GM18519 (cell line): ENCODE measurements at regions not wholly inside any gene's neighbourhood (a gene's known extent, or its start where the extent isn't known, plus 50 kb on each side); places are given as distances from the start of the nearest gene placed in this dataset.
"Not testable (repeated sequence)": the region's sequence is repeated elsewhere in the genome, so short reads cannot be mapped to it uniquely, and the experiment has no call there.

Experiments used
- ATAC-seq: cut with Tn5 transposase; IDR thresholded peaks from one replicate; pipeline ENCODE4 v1.9.1; 2021; ENCODE audit warnings: mild to moderate bottlenecking, moderate library complexity; ENCODE audit not compliant: unreplicated experiment, low FRiP score

DNA sequence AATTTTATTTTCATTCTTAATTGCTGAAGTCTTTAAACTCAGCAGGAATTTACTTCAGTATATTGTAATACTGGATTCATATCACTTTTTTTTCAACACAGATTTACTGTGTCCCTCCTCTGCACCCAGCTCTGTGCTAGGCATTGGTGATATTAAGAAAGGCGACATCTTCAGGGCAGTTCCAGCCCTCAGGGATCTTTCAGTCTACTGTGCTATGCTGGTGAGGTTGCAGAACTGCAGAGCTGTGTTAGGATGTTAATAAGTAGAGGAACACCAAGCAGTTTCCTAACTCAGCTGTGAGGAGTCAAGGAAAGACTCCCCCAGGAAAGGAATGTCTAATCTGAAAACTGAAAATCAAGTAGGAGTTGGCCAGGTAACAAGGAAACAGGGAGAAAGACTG lies 158.2 kb upstream of the NPY start:
- no peak for ATAC-seq

DNA sequence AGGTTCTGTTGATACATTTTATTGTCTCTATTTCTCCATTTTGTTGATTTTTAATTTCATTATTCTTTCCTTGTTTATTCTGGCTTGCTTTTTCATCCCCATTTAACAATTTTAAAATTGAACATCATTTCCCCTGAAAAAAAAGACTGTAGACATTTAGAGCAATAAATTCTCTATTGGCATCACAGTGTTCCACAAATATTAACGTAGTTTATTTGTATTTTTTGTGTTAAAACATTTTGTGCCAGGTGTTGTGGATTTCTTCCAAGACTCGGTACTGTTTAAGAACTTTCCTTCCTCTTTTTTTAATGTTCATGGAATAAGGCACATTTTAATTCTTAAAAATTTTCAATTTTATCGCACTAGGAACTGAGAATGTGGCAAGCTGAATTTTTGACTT lies 156.1 kb upstream of the NPY start:
- ATAC-seq: no peak

DNA sequence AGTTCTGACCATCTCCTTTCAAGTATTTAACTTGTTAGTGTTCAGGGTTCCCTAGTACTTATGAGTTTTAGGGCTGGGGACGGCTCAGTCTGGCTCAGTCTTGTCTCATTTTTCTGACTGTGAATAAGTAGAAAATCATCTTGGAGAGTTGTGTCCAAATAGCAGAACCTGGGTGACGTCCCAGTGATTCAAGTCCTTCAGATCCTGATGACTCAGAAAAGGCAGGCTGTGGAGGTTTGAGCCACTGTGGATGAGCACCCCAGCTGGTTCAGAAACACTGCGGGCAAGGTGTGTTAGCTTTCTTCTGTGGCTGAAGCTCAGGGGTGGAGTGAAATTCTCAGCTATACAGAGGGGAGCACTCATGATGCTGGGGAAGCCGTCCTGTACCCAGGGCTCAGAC lies 154.4 kb upstream of the NPY start:
- no peak for ATAC-seq

DNA sequence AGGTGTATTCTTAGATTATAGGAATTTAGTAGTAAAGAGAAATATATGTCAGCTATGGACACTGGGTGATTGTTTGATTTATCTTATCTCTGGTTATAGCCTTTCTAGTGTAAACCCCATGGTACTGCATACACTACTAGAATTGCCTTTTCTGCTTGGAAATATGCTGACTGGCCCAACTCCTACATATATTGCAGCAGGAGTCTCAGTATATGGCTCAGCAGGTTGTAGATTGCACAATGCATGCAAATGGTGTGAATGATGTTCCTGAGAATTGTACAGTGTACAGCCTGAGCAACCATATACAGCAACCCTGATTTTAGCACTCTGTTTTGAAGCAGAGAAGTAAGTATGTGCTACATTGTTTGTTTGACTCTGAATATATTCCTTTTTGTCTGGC lies 153.4 kb upstream of the NPY start:
- no peak for ATAC-seq

DNA sequence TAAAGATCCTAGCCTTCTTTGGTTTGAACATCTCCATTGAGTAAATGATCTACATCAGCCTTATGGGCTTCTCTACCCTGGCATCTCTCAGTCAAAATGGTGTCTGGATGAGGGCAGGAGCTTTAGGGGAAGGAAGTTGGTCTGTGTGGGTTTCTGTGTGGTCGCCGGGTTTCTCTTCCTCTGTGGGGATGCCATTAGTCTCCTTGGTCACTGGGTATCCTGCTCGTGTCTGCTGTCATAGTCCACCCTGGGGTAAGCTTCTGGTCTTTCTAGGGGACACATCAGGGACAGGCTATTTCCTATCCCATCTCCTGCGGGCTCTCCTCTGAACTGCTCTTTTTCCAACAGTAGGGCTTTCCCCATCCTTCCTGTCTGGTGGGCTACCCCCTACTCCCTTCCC lies 150.3 kb upstream of the NPY start:
- ATAC-seq: no peak

DNA sequence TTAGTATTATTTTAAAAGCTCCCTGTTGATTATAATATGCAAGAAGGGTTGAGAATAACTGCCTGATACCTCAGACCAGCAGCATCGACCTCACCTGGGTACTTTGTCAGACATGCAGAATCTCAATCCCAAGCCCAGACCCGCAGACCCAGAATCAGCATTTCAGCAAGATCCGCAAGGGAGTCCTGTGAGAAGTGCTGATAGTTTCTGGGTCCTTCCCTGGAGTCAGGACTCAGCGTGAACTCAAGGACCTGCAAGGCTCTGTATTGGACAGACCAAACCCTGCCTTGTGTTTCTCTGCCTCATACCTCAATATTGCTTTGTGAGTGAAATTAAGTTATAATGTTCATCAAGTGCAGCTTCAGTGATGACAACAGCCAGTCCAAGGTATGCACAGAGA lies 149.5 kb upstream of the NPY start:
- no peak for ATAC-seq

DNA sequence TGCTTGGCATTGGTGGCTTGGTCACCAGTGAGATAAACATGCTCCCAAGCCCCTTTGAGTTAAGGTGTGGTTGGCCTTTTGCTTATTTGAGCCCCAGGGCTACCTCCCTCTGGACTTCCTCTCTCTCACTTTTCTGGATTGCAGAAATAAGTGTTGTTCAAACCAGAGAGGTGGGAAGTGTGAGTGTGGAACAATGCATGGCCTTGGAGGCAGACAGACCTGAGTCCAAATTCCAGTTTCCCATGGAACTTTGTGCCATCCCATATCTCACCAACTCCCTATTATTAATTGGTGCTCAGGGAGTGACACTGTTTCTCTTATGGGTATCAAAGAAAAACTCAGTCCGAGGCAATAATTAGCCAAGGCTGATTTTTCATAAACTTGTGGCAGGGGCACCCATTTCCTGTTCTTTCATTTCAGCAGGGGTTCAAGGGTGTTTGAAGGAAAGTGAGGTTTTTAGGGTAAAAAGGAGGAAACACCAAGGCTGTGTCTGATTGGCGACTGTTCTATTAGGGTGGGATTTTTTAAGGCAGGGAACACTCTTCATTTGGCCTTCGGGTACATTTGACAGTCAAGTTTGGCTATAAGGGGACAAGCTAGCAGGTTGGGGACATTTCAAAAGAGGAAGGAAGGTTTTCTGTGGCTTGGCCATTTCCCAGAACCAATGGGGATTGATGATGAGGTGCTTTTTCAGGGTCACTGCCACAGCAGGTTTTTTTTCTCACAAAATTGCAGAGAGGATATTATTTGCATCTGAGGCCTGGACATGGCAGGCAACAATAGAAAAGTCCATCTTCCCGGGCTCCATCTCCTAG lies 148.8 kb upstream of the NPY start:
- peak; percentile 57 for ATAC-seq

DNA sequence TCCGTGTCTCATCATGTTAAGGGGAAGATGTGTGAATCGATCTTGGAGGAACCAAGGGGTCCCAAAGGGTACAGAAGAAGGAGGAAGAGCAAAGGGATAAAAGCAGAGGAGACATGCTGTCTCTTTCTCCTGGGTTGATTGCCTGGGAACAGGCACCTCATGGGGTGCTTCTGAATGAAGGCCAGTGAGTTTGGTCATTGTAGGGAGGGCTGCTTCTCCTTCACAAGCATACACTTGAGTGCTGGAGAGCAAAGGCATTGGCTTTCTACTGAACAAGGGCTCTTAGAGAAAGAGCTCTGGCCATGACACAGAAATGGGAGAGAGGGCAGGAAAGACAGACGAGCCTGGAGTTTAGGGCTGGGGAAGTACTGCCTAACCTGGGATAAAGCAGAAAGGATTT lies 146.7 kb upstream of the NPY start:
- no peak for ATAC-seq

DNA sequence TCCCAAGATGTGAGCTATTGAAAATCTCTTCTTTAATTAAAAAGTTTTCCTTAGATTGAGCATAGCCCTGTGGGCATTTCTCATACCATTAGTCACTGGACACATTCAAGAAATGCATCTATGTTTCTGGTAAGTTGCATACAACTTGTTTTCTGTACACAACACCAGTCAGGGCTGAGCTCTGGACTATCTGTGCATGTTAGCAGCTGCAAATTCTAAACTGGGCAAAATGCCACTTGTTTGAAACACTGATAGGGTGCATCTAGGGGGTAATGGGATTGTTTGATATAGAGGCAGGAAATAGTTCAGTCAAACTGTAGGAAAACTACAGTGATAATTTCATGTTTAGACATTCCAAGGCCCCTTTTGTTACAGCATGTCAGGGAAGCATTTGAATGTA lies 145.6 kb upstream of the NPY start:
- ATAC-seq: no peak

DNA sequence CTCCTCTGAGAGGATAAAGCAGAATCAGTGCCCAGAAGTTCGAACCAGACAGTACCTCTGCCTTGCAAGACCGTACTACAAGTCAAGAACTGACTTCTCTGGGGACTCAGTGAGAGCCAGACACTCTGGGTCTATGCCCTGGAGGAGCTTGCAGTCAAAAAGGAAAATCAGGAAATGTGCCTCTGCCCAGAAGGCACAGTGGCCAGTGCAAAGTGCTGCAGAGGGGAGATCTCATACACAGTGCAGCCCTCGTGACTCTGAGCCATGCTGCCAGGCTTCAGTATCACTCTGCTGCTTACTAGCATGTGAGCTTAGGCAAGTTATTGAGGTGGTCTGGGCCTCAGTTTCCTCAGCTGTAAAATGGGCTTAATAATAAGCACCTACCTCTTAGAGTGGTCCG lies 144.0 kb upstream of the NPY start:
- no peak for ATAC-seq

DNA sequence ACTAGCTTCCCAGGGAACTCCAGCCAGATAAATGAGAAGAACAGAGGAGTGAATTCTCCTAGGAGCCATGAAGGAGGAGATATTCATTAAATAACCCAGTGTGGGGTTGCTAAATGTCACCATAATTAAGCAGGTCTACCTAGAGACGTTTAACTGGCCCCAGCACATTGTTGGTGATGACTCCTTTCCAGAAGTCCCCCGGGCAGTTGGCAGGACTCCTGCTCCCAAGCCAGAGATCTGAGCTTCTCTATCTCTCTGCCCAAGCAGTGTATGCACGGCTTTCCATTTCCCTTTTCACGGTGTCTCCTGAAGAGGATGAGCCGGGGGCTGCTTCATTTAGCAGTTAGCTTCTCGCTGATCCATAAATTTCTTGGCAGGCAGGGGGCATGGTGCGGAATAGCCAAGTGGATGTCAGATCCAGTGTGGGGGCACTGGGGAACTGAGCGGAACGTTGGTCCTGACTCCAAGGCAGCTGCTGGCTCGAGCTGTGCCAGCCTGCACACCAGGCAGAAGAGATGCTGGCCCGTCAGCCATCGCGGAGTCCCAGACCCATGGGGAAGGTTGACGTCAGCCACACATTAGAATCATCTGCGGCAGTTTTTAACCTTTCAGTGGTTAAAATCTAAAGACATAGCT lies 142.0 kb upstream of the NPY start:
- ATAC-seq: no peak

DNA sequence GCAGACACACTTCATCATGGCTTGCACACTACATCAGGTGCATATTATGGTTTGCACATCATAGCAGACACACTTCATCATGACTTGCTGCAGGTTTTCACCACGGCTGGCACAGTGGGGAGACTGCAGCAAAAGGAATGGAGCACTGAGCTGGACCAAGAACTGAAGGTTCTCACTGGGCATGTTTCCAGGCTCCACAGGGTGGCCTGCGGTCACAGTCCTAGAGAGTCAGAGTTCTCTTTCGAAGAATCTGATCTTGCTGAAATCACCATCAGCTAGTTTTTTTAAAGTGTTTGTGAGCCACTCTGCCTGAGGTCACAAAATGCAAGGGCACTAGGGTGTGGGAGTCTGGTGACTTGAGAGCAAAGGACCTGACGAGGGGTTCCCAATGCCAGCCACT lies 140.4 kb upstream of the NPY start:
- no peak for ATAC-seq

DNA sequence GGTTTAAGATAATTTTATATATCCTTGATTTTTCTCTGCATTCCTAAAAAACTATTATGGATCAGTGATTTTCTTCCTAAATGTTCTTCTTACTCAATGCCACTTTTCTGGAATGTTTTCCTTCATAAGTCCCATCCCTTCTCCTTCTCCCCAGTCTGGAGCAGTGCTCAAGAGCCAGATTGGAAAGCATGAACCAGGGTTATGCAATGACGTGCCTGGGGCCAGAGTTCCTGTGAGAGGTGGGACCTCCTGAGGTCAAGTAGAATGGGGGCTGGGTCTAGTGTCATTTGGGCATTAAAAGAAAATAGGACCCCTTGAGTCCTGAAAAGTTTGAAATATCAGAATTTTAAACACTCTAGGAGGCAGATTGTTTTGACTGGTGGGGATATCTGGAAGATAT lies 132.0 kb upstream of the NPY start:
- no peak for ATAC-seq

DNA sequence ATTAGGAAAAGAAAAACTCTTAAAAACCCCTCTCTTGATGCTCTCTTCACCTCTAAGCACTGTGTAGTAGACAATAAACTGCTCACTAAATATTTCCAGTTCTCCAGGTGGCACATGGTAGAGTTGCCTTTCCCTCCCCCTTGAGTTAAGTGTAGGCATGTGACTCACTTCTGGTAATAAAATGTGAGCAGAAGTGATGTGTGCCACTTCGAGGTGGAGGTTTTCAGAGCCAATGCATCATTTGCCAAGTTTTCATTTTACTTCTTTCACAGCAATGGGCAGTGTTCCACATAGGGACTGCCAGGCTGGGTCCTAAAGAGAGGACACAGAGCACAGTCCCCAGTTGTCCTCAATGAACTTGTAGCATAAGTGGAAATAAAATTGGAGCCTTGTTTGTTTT lies 131.6 kb upstream of the NPY start:
- no peak for ATAC-seq

DNA sequence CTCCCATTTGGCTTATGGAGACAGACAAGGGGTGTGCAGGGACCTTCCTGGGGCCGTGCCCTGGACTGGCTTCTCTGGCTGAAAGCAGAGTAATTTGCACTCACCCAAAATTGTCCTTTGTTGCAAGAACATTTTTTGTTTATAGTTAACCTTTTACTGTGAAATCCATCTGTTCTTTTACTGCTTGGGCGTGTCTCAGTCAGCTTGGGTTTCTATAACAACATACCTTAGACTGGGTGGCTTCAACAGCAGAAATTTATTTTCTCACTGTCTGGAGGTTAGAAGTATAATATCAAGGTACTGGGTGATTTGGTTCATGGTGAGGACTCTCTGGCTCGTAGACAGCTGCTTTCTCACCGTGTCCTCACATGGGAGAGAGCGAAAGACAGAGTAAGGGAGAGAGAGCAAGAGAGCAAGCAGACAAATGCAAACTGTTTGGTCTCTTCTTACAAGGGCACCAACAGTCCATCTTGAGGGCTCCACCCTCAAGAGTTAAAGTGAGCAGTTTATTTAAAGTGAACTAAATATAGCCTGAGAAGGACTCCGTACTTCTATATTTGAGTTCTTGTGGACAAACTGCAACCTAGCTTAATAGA lies 131.0 kb upstream of the NPY start:
- no peak for ATAC-seq

DNA sequence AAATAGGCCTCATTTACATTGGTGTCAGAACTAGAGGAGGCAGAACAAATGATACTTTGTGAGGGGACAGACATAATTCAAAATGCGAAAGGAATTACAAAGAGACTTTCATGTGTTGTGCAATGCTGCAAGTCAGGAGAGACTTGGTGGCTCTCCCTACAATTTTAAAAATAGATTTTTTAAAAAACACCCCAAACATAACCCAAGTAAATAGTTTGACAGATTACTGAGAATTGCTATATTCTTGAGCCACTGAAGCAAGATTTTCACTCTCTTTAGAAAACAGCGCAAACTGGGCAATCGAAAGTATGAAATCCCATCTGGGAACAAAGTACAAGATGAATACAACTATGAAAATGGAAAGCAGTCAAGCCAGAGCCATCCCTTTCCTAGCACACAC lies 126.3 kb upstream of the NPY start:
- ATAC-seq: no peak

DNA sequence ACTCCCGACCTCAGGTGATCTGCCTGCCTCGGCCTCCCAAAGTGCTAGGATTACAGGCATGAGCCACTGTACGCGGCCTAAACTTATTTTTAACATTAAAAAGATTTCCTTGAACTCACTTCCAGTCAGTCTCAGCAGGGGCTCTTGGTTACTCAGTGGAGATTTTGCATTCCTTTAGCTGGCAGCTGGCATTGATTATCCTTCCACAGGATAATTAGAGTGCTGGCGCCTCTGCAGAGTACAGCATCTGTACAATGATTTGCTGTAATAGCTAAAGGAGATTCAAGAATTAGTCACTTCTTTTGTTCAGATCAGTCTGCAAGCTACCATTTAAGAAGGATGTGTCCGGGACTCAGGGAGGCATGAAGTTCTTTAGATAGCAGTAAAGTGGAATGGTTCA lies 125.0 kb upstream of the NPY start:
- ATAC-seq: no peak

DNA sequence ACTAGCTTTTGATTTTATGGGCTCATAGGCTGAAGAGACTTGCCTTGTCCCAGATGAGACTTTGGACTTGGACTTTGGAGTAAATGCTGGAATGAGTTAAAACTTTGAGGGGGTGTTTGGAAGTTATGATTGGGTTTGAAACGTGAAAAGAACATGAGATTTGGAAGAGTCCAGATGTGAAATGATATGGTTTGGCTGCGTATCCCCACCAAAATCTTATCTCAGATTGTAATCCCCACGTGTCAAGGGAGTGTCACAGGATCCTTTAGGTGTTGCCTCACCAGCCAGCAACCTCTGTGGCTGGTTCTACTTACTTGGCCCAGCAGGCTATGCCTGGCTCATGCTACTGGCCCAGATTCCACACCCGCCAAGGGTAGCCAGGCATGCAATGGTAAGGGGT lies 119.6 kb upstream of the NPY start:
- no peak for ATAC-seq

DNA sequence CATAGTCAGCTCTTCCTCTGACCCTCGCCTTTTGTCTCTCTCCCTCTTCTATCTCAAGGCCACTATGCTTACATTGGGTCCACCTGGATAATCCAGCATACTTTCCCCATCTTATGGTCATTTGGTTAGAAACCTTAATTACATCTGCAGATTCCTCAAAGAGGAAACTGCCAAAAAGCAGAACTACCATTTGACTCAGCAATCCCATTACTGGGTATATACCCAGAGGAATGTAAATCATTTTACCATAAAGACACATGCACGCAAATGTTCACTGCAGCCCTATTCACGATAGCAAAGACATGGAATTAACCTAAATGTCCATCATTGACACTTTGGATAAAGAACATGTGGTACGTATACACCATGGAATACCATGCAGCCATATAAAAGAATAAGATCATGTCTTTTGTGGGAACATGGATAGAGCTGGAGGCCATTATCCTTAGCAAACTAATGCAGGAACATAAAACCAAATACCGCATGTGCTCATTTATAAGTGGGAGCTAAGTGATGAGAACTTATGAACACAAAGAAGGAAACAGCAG lies 114.8 kb upstream of the NPY start:
- no peak for ATAC-seq

DNA sequence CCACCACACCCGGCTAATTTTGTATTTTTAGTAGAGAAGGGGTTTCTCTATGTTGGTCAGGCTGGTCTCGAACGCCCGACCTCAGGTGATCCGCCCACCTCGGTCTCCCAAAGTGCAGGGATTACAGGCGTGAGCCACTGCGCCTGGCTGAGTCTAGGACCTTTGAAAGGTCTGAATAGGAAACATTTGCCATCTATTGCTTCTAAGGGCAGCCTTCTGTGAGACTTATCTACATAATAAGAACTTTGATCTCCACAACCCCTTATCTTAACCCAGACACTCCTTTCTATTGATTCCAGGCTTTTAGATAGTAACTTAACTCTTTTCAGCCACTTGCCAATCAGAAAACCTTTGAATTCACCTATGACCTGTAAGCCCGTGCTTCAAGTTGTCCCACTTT lies 112.0 kb upstream of the NPY start:
- ATAC-seq: not testable (repeated sequence)

DNA sequence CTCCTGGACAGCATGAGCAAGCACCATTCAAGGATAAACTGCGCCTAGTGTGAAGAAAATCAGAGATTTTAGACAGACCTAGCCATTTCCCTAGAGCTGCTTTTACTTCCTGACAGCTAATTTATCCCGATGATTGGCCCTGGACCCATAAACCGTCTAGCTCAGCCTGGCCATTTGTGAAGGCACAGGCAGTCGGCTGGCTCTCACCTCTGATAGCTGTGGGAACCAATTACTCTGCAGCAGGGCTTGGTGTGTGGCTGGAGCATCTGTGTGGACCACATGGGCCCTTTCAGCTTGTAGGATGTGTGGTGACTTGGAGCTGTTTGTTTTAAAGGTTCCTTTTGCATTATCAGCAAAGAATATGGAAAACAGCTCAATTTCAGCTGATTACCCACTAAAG lies 111.1 kb upstream of the NPY start:
- no peak for ATAC-seq

DNA sequence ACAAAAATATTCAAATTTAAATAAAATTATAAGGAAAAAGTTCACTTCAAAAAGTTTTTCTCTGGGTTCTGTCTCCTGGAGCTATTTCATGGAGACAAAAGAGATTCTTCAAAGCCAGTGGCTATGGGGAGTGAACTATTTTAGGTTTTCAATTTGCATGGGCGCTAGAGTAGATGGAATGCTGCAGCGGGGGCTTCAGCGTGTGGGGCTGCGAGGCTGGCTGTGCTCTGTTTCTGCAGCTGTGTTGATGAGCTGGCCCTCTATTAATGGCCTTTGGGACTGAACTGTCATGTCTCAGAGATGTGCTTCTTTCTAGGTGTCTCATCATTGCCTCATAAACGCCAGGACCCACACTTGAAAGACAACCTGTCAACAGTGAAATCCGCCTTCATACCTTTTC lies 108.4 kb upstream of the NPY start:
- ATAC-seq: no peak
